ENCODE measurements at regions not wholly inside any gene's neighbourhood (a gene's known extent, or its start where the extent isn't known, plus 50 kb on each side); places are given as distances from the start of the nearest gene placed in this dataset.

- TF ChIP-seq ZNF8 (CRISPR knock-in tag; IDR thresholded peaks at IDR 0.05) (no peak), ARNTL (CRISPR knock-in tag; IDR thresholded peaks at IDR 0.05; ENCODE audit: borderline replicate concordance, low read depth) (no peak), RARB (CRISPR knock-in tag; IDR thresholded peaks at IDR 0.05) (no peak), ZFP30 (CRISPR knock-in tag; IDR thresholded peaks at IDR 0.05) (no peak)
- TF ChIP-seq, protein P1, sequence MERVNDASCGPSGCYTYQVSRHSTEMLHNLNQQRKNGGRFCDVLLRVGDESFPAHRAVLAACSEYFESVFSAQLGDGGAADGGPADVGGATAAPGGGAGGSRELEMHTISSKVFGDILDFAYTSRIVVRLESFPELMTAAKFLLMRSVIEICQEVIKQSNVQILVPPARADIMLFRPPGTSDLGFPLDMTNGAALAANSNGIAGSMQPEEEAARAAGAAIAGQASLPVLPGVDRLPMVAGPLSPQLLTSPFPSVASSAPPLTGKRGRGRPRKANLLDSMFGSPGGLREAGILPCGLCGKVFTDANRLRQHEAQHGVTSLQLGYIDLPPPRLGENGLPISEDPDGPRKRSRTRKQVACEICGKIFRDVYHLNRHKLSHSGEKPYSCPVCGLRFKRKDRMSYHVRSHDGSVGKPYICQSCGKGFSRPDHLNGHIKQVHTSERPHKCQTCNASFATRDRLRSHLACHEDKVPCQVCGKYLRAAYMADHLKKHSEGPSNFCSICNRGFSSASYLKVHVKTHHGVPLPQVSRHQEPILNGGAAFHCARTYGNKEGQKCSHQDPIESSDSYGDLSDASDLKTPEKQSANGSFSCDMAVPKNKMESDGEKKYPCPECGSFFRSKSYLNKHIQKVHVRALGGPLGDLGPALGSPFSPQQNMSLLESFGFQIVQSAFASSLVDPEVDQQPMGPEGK (CRISPR knock-in tag; IDR thresholded peaks at IDR 0.05; ENCODE audit: borderline replicate concordance), result no peak
Observed at GRCh38 chr22:49632199-49633009, 195.3 kb downstream of the BRD1 start.

Data from SK-N-SH treated with all-trans-retinoic acid at 6 μM for 48 hours (cell line).